ENCODE measurements at regions not wholly inside any gene's neighbourhood (a gene's known extent, or its start where the extent isn't known, plus 50 kb on each side); places are given as distances from the start of the nearest gene placed in this dataset.

GRCh38 chr2:6789559-6790138 lies 76.1 kb downstream of the CMPK2 start:
- TF ChIP-seq ZBTB43 (CRISPR knock-in tag; IDR thresholded peaks at IDR 0.05), result no peak
- no peak for TF ChIP-seq CTCF (IDR thresholded peaks at IDR 0.05)
- no peak for TF ChIP-seq E2F5 (CRISPR knock-in tag; IDR thresholded peaks at IDR 0.05)
- TF ChIP-seq PRDM15 (CRISPR knock-in tag; IDR thresholded peaks at IDR 0.05), result no peak
- TF ChIP-seq TEAD4 (CRISPR knock-in tag; IDR thresholded peaks at IDR 0.05), result no peak
- TF ChIP-seq OVOL2 (CRISPR knock-in tag; IDR thresholded peaks at IDR 0.05; ENCODE audit: borderline replicate concordance), result no peak

Data from WTC11 (cell line).